GM19240 (cell line): ENCODE measurements at regions not wholly inside any gene's neighbourhood (a gene's known extent, or its start where the extent isn't known, plus 50 kb on each side); places are given as distances from the start of the nearest gene placed in this dataset.
"Not testable (repeated sequence)": the region's sequence is repeated elsewhere in the genome, so short reads cannot be mapped to it uniquely, and the experiment has no call there.

ENCODE experiments used
- DNase-seq: peaks from one replicate; pipeline ENCODE4 v3.0.0; 2011; ENCODE audit warnings: low spot score; ENCODE audit not compliant: insufficient read length

- no peak for DNase-seq
Observed at GRCh38 chr11:122604621-122605020, 50.9 kb upstream of the UBASH3B start.

DNA sequence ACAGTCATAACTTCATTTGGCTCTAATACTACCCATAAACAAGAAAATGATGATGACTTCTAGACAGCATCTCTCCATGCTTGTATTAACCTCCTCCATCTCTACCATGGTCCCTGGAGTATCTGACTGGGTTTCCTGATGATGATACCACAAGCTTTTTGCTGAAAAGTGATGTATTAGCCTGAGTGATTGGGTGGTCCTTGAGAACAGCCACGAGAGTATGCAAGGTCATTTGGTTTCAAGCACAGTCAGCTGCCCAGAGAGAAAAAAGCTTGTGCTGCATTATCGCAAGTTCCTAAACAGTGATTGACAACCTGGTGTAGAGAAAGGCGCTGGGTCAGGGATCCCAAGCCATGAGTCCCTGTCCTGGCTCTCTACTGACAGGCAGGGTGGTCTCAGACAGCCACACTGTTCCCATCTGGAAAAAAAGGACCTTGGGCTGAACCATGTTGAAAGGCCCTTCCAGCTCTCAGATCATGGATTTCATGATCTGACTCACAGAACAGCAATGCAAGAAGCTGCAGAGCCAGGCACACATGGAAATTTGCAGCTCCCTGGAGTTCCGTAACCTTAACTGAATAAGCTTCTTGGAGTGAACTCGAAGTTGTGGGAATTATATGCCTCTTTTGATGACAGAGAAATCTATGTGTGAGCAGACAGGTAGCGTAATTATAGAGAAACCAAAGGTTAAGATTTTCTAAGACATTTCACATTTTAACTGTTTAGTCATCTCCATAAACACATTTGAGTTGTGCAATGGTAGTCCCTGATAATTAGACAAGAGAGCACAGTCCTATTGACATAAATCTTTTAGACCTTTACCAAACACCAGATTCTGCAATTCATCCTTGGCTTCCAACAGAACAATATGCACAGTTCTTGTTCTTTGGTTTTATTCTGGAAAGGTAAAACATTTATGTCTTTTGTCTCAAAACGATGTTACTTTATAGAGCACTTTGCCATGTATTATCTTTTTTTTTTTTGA lies 54.1 kb upstream of the UBASH3B start:
- DNase-seq = no peak

GRCh38 chr11:122600290-122600689 lies 55.2 kb upstream of the UBASH3B start:
- DNase-seq = no peak

- no peak for DNase-seq
Observed at GRCh38 chr11:122599434-122599833, 56.1 kb upstream of the UBASH3B start.

DNA sequence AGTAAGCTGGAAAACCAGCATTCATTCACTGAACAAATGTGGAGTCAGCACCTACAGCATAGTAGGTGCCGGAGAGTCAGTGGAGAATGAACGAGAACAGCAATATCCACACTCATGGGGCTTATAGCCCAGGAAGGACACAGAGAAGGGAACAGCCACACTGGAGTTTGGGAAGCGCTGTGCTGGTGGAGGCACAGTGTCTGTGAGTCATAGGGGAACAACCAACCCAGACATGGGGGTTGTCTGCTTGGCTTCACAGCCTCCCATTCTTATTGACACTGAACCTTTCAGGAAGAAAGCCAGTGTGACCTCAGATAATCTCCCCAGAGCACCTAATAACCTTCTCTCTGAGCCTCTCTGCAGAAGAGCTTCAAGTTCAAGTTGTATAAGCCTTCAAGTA lies 56.6 kb upstream of the UBASH3B start:
- no peak for DNase-seq

- no peak for DNase-seq
Observed at GRCh38 chr11:122597511-122597910, 58.0 kb upstream of the UBASH3B start.

- no peak for DNase-seq
Observed at GRCh38 chr11:122594986-122595645, 60.4 kb upstream of the UBASH3B start.

- no peak for DNase-seq
Observed at GRCh38 chr11:122593473-122594420, 61.8 kb upstream of the UBASH3B start.

- DNase-seq = no peak
Observed at GRCh38 chr11:122592641-122593040, 62.9 kb upstream of the UBASH3B start.

GRCh38 chr11:122584670-122585069 lies 70.9 kb upstream of the UBASH3B start:
- no peak for DNase-seq

- not testable (repeated sequence) for DNase-seq
Observed at GRCh38 chr11:122580071-122580470, 75.5 kb upstream of the UBASH3B start.

DNA sequence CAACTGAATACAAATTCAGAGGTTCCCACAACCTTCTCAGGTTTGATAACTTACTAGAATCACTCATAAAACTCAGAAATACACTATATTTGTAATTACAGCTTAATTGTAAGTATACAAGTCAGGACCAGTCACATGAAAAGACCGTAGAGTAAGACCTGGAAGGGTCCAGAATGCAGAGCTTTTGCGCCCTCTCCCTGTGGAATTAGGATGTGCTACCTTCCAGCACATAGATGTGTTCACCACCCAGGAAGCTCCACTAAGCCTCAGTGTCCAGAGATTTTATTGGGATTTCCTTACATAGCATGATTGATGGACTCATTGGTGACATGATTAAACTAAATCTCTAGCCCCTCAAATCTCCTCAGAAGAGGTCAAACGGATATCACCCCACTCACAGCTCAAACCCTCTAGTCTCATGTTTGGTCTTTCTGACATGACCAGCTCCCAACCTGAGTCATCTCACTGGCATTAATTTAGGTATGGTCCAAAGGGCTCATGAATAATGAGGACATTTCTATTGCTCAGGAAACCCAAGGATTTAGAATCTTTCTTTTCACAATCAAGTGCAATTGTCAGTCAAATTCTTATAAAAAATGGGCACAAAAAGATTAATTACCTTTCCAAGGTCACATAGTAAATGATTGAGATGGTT lies 77.2 kb upstream of the UBASH3B start:
- no peak for DNase-seq

- DNase-seq = no peak
Observed at GRCh38 chr11:122572592-122572991, 82.9 kb upstream of the UBASH3B start.

DNA sequence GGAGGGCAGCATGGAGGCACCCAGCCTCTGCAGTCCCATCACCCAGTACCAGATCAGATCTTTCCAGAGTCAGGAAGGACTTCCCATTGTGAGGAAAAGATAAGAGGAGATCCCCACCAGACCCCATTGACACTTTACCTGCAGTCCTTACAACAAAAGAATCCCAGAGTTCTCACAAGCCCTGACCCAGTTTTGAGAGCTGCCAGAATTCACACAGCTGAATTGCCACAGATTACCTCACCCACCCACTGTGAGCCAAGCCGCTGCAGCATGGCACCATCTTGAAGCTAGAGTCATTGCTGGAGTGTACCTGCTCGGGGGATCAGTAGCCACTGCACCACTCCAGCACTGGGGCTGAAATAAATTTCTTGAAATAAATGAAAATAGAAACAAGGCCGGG lies 91.8 kb upstream of the UBASH3B start:
- no peak for DNase-seq

DNA sequence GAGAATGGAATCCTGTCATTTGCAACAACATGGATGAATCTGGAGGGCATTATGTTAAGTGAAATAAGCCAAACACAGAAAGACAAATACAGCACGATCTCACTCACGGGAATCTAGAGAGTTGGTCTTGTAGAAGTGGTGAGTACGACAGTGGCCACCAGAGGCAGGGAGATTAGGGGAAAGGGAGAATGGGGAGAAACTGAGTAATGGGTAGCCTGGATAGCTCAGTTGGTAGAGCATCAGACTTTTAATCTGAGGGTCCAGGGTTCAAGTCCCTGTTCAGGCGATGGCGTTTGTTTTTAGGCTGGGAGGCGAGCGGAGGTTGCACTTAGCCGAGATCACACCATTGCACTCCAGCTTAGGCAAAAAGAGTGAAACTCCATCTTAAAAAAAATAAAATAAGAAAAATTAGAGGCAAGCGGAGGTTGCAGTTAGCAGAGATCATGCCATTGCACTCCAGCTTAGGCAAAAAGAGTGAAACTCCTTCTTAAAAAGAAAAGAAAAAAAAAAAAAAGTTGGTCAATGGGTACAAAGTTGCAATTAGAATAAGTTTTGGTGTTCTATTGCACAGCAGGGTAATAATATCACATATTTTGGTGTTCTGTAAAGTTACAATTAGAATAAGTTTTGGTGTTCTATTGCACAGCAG lies 95.7 kb upstream of the UBASH3B start:
- no peak for DNase-seq

DNA sequence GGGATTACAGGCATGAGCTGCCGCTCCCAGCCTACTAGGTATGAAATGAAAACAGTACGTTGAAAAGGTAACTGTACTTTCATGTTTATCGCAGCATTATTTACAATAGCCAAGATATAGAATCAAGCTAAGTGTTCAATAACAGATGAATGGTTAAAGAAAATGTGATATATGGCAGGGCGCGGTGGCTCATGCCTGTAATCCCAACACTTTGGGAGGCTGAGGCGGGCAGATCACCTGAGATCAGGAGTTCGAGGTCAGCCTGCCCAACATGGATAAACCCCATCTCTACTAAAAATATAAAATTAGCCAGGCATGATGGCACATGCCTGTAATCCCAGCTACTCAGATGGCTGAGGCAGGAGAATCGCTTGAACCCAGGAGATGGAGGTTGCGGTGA lies 96.3 kb upstream of the UBASH3B start:
- DNase-seq = not testable (repeated sequence)

DNA sequence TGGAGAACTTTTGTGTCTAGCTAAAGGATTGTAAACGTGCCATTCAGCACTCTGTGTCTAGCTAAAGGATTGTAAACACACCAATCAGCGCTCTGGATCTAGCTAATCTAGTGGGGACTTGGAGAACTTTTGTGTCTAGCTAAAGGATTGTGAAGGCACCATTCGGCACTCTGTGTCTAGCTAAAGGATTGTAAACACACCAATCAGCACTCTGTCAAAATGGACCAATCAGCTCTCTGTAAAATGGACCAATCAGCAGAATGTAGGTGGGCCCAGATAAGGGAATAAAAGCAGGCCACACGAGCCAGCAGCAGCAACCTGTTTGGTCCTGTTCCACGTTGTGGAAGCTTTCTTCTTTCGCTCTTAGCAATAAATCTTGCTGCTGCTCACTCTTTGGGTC lies 98.4 kb upstream of the UBASH3B start:
- not testable (repeated sequence) for DNase-seq

DNA sequence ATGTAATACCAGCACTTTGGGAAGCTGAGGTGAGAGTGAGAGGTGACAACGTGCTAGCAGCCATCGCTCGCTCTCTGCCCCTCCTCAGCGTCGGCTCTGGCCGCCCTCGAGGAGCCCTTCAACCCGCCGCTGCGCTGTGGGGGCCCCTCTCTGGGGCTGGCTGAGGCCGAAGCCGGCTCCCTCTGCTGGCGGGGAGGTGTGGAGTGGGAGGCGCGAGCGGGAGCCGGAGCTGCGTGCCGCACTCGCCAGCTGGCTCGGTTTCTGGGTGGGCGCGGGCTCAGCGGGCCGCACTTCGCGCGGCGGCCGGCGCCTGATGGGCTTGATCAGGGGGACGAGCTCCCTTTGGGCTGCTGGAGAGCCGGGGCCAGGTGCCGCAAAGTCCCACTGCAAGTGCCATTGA lies 98.9 kb upstream of the UBASH3B start:
- no peak for DNase-seq

DNA sequence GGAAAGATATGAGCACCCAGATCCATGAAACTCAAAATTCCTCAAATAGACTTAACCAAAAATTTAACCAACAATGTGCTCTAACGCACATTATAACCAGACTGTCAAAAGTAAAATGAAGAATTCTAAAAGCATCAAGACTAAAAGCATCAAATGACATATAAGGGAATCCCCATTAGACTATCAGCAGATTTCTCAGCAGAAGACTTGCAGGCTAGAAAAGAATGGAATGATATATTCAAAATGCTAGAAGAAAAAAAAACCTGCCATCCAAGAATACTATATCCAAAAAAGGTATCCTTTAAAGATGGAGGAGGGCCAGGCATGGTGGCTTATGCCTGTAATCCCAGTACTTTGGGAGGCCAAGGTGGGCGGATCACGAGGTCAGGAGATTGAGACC lies 117.5 kb upstream of the UBASH3B start:
- DNase-seq = no peak

- no peak for DNase-seq
Observed at GRCh38 chr11:122524898-122525297, 130.6 kb upstream of the UBASH3B start.
